GM18868 (cell line): ENCODE measurements at regions not wholly inside any gene's neighbourhood (a gene's known extent, or its start where the extent isn't known, plus 50 kb on each side); places are given as distances from the start of the nearest gene placed in this dataset.

ENCODE experiments used
- ATAC-seq: cut with Tn5 transposase; IDR thresholded peaks from one replicate; pipeline ENCODE4 v1.9.1; 2021; ENCODE audit warnings: mild to moderate bottlenecking, moderate library complexity; ENCODE audit not compliant: unreplicated experiment

DNA sequence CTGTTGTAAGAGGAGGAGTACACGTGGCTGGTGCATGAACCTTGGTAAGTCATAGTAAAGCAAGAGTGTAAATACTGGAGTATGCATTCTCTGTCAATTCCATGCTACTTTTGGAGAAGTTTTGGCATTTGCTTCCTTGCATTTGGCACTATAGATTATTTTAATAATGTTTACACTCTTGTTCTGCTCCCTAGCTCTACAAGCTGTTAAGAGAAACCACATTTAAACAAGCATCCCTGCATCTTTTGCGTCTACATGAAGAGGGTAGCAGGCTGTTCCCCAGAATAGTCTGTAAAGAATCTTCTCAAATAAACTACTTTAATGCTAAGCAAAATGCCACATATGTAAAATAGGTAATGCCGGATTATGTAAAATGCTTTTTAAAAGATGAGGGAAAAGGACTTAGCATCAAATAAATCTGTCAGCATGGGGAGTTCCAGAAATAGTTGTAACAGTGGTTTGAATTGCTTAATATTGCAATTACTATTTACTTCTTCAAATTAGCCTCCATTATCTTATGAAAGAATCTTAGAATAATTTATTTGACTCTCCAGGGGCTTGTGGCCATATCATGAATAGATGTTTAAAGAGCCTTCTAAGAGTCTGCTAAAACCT lies 2127.3 kb upstream of the WWC1 start:
- ATAC-seq: no peak

GRCh38 chr5:166165596-166165995 lies 2125.8 kb upstream of the WWC1 start:
- no peak for ATAC-seq

DNA sequence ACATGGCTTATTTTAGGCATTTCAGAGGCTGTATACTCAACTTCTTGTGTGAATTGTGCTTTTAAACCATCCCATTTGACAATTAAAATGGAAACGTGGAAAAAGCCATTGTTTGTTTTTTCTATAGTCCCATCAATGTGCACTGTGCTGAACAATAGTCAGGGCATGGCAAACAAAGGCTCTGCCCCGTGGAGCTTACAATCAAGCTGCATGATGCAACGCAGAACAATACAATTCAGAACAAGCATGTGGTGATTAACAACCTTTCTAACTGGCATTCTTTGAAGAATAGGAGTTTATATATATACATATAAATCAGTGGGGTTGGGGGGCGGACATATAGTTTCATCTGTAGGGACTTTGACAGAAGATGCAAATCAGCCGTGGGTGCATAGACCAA lies 2125.4 kb upstream of the WWC1 start:
- ATAC-seq: no peak

GRCh38 chr5:166172597-166172996 lies 2118.8 kb upstream of the WWC1 start:
- ATAC-seq: no peak

GRCh38 chr5:166178411-166179080 lies 2112.9 kb upstream of the WWC1 start:
- ATAC-seq: no peak

DNA sequence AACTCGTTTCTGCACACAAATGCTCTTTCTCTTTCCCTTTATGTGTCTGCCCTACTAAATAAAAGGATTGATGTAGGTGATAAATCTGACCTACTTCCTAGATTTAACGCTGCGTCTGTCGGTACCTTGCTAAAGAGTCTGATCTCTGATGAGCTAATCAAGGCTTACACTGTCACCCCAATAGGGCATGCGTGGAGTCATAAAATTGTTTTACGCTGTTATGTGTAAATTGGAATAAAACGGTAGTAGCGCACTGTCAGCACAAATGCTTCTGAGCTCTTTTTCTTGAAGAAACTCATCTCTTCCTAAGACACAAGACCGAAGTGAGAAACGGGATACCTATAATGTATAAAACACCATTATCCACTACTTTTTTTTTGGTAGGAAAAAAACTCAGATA lies 2106.3 kb upstream of the WWC1 start:
- ATAC-seq: no peak

GRCh38 chr5:166188501-166189325 lies 2102.7 kb upstream of the WWC1 start:
- no peak for ATAC-seq

GRCh38 chr5:166192696-166193095 lies 2098.7 kb upstream of the WWC1 start:
- no peak for ATAC-seq

- ATAC-seq: no peak
Observed at GRCh38 chr5:166195981-166196380, 2095.5 kb upstream of the WWC1 start.

- no peak for ATAC-seq
Observed at GRCh38 chr5:166200532-166200931, 2090.9 kb upstream of the WWC1 start.

DNA sequence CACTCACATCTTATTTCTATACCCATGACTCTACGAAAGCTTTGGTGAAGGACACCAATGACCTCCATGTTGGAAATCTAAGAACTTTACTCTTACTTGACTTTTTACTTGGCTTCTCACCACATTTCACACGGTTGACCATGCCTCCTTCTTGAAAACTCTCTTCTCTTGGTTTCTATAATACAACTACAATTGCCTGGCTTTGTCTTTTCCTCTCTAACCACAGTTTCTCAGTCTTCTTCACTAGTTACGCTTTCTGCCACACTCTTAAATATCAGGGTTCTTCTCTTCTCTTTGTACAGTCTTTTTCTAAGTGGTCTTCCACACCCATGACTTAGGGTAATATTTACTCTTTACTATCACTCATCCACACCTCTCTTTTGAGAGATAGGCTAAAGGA lies 2079.8 kb upstream of the WWC1 start:
- no peak for ATAC-seq

DNA sequence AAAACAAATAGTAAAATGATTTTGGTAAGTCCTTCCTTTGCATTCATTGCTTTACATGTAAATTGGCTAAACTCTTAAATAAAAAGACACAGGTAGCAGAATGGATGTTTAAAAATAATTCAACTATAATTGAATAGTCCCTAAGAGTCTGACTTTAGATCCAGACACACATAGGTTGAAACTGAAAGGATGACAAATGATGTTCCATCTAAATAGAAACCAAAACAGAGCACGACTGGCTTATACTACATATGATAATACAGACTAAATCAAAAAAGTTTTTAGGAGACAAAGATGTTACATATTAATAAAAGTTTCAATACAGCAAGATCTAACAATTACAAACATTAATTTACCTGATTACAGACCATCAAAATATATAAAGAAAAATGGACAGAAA lies 2055.1 kb upstream of the WWC1 start:
- no peak for ATAC-seq

DNA sequence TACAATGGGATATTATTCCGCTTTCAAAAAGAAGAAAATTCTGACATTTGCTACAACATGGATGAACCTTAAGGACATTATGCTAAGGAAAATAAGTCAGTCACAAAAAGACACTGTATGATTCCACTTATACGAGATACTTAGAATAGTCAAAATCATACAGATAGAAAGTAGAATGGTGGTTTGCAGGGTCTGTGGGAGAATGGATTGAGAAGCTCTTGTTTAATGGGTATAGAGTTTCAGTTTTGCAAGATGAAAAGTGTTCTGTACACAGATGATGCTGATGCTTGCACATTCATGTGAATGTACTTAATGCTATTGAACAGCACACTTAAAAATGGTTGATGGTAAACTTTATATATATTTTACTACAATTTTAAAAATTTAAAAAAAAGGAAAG lies 2050.7 kb upstream of the WWC1 start:
- ATAC-seq: no peak

GRCh38 chr5:166245556-166245955 lies 2045.9 kb upstream of the WWC1 start:
- ATAC-seq: no peak

- ATAC-seq: no peak
Observed at GRCh38 chr5:166251786-166252185, 2039.7 kb upstream of the WWC1 start.

DNA sequence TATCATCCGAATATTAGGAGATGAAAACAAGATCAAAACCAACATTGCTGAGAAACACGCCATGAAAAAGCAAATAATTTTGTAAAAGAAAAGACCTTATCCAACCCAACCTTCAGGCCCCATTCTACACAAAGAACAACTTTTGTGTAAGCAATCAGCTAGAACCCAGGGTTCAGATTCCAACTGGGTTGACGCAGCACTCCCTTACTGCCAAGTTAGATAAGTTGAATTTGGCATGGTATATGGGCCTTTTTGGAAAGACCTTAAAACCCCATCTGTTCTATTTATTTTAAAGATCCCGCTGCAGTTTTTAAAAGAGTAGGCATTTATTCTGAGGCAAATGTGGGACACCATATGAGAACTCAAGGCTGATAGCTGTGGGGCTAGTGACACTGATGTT lies 2033.8 kb upstream of the WWC1 start:
- no peak for ATAC-seq

GRCh38 chr5:166262395-166262794 lies 2029.0 kb upstream of the WWC1 start:
- ATAC-seq: no peak

DNA sequence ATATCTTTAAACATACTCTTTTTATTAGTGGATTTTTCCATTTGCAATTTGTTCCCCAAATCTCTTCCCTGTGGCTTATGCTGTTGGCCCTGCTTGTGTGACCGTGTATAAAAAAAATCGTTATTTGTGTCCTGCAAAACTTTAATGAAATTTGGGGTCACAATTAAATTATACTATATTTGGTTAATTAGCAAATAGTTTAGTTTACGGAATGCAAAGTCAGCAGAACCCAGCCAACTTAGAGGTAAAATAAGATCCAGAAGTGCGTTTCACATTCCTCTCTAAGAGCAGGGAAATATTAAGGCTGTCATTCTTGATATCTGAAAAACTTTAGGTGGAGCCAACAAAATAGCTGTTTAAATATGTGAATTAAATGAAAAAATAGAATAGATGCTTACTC lies 2023.5 kb upstream of the WWC1 start:
- ATAC-seq: no peak

GRCh38 chr5:166270712-166271111 lies 2020.7 kb upstream of the WWC1 start:
- no peak for ATAC-seq

GRCh38 chr5:166276006-166276405 lies 2015.4 kb upstream of the WWC1 start:
- ATAC-seq: no peak

- no peak for ATAC-seq
Observed at GRCh38 chr5:166279828-166280227, 2011.6 kb upstream of the WWC1 start.

GRCh38 chr5:166281433-166281832 lies 2010.0 kb upstream of the WWC1 start:
- no peak for ATAC-seq
